ENCODE measurements at regions not wholly inside any gene's neighbourhood (a gene's known extent, or its start where the extent isn't known, plus 50 kb on each side); places are given as distances from the start of the nearest gene placed in this dataset.

- TF ChIP-seq ZFX (IDR thresholded peaks at IDR 0.05): no peak
- no peak for TF ChIP-seq CTCF (conservative IDR thresholded peaks at IDR 0.05)
- H3K27ac ChIP-seq: no peak overlapping the region
Measured at GRCh38 chr6:56766139-56766805, 123.6 kb upstream of the DST start.

GRCh38 chr6:56765494-56765893 lies 122.8 kb upstream of the DST start:
- no peak for TF ChIP-seq ZFX (IDR thresholded peaks at IDR 0.05)
- no peak for TF ChIP-seq CTCF (conservative IDR thresholded peaks at IDR 0.05)
- no peak overlapping the region for H3K27ac ChIP-seq

GRCh38 chr6:56764081-56764566 lies 121.4 kb upstream of the DST start:
- H3K27ac ChIP-seq: no peak overlapping the region
- TF ChIP-seq CTCF (conservative IDR thresholded peaks at IDR 0.05): peak; percentile 54
- TF ChIP-seq ZFX (IDR thresholded peaks at IDR 0.05): no peak

DNA sequence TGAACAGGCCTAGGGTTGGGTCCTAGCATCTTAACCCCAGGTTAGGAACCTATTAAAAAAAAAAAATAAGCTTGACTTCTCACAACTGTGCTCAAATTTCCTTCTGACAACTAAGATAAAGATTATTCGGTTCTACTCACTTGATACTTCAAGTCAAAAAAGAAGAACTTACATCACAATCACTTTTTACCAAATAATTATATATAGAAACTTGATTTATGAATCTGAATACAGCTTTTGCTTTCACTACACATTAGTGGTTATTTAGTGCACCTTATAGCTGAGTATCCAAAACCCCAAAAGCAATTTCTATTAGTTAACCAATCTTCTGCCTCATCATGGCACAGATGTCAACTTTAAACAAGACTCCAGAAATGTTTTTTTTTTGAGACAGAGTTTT lies 119.0 kb upstream of the DST start:
- H3K27ac ChIP-seq: no peak overlapping the region
- TF ChIP-seq ZFX (IDR thresholded peaks at IDR 0.05) (no peak), CTCF (conservative IDR thresholded peaks at IDR 0.05) (no peak)

GRCh38 chr6:56760842-56761241 lies 118.2 kb upstream of the DST start:
- TF ChIP-seq ZFX (IDR thresholded peaks at IDR 0.05) (no peak), CTCF (conservative IDR thresholded peaks at IDR 0.05) (no peak)
- no peak overlapping the region for H3K27ac ChIP-seq

DNA sequence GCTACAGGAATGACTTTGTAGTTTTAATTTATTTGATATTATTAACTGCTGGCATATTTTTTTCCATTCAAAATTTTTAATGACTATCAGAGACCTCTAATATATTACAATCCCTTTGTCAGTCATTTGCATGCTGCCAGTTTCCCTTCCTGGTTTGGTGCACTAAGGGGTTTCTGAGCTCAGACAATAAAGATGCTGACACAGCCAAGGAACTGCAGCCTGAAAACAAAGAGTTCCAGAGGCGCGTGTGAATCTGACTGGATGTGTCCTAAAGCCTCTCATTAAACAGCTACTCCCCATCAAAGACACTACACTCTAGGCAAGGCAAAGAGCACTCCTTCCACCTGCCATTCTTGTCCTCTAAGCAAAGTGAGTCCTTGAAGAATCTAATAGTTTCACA lies 116.8 kb upstream of the DST start:
- H3K27ac ChIP-seq: no peak overlapping the region
- no peak for TF ChIP-seq ZFX (IDR thresholded peaks at IDR 0.05)

GRCh38 chr6:56758553-56758952 lies 115.9 kb upstream of the DST start:
- no peak overlapping the region for H3K27ac ChIP-seq
- TF ChIP-seq CTCF (conservative IDR thresholded peaks at IDR 0.05) (no peak), ZFX (IDR thresholded peaks at IDR 0.05) (no peak)

DNA sequence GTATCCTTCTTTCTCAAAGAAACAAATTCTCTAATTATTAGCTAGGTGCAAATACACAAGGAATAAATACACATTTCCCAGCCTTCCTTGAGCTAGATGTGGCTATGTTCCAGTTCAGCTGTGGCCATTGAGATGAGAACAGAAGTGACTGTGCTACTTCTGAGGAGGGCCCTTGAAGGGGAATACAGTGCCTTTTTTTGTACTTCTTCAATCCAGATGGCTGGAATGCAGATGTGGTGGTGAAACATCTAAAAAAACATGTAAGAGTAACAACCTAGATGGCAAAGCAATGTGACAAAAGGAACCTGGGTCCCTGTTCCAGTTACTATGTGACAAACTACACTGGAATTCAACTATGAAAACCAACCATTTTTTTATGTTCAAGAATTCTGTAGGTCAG lies 115.4 kb upstream of the DST start:
- TF ChIP-seq ZFX (IDR thresholded peaks at IDR 0.05) (no peak), CTCF (conservative IDR thresholded peaks at IDR 0.05) (no peak)
- no peak overlapping the region for H3K27ac ChIP-seq
